Neural progenitor cell (in vitro differentiated cells): ENCODE measurements at regions not wholly inside any gene's neighbourhood (a gene's known extent, or its start where the extent isn't known, plus 50 kb on each side); places are given as distances from the start of the nearest gene placed in this dataset.

ENCODE experiments used
- CTCF ChIP-seq: fragments of 200-600 bp; sonication (generic); IDR thresholded peaks from 2 replicates; pipeline ENCODE4 v1.5.1; 2017; ENCODE audit warnings: antibody characterized with exemption, mild to moderate bottlenecking
- EZH2 ChIP-seq: fragments of 200-600 bp; sonication (generic); IDR thresholded peaks from 2 replicates; pipeline ENCODE4 v1.6.1; 2017; ENCODE audit warnings: antibody characterized with exemption, mild to moderate bottlenecking, moderate library complexity
- EZH2phosphoT487 ChIP-seq: fragments of 200-600 bp; sonication (generic); IDR thresholded peaks from 2 replicates; pipeline ENCODE4 v1.6.1; 2017; ENCODE audit warnings: antibody characterized with exemption

DNA sequence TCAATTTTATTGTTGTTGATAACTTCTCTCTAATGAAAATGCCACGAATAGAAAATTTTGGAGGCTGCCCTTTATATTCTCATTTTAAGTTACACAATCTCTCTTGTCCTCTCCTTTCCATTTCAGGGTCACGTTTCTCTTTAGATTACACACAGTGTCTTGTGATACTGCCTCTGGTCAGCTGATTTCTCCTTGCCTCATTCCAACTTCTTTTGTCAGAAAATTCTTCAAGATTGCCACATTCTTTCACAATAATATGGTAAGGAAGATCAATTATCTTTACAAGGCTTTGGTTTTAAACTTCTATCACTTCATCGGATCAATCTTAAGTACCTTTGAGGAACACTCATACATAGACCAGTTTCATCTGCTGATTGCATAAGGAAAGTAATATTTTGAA lies 370.3 kb downstream of the RFPL4B start:
- TF ChIP-seq CTCF, result no peak
- no peak for TF ChIP-seq EZH2
- TF ChIP-seq EZH2phosphoT487, result no peak
